DMS153 treated with DMSO at 0.1 percent for 48 hours (cell line): ENCODE measurements at regions not wholly inside any gene's neighbourhood (a gene's known extent, or its start where the extent isn't known, plus 50 kb on each side); places are given as distances from the start of the nearest gene placed in this dataset.

ENCODE experiments used
- DNase-seq: peaks from one replicate; lab custom pipeline; 2025; ENCODE audit not compliant: unreplicated experiment; lab: John Stamatoyannopoulos, UW

DNA sequence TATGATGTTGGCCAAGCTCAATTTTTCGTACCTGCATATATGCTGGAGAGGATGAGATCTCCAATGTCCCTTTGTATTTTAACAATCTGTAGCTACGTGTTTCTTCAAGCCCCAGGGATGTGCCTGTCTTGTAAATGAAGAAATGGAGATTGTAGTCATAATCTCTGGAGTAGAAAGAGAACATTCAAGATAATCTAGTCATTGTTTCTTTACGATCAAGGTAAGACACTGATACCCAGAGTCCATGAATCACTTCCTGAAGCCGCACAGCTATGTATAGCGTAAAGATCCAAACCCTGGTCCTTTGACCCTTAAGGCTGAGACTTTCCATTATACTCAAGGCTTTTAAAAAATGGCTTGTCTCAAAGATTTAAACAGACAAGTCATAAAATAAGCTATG lies 205.5 kb downstream of the HS3ST3B1 start:
- no peak for DNase-seq

GRCh38 chr17:14505606-14506005 lies 204.7 kb downstream of the HS3ST3B1 start:
- no peak for DNase-seq

GRCh38 chr17:14499976-14500375 lies 199.1 kb downstream of the HS3ST3B1 start:
- no peak for DNase-seq

GRCh38 chr17:14498812-14499211 lies 197.9 kb downstream of the HS3ST3B1 start:
- DNase-seq: no peak

DNA sequence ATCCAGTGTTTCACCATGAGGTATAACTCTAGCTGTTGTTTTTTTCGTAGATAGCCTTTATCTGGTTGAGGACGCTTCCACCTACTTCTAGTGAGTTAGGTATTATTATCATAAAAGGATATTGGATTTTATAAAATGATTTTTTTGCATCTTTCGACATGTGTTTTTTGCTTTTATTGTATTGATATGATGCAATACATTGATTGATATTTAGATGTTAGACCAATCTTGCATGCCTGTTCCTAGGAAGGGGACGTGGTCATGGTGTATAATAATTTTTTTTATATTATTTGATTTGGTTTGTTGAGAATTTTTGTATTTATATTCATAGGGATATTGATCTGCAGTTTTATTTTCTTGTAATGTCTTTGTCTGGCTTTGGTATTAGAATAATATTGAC lies 193.3 kb downstream of the HS3ST3B1 start:
- DNase-seq: no peak

DNA sequence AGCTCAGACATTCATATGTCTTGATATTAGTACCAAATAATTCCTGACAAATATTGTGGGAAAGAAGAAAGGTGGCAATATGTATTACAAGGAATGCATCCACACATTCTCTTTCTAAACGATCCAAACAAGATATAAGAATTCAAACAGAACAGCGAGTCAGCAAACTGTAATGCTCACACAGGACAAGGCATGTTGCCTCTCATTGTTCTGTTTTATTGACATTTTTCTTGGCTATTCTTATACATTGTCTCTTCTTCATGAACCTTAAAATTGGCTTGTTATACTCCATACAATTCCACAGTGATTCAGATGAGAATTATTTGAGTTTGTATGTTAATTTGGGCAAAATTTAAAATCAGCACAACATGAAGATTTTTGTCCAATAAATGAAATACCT lies 189.1 kb downstream of the HS3ST3B1 start:
- no peak for DNase-seq

GRCh38 chr17:14488958-14489550 lies 188.2 kb downstream of the HS3ST3B1 start:
- no peak for DNase-seq

DNA sequence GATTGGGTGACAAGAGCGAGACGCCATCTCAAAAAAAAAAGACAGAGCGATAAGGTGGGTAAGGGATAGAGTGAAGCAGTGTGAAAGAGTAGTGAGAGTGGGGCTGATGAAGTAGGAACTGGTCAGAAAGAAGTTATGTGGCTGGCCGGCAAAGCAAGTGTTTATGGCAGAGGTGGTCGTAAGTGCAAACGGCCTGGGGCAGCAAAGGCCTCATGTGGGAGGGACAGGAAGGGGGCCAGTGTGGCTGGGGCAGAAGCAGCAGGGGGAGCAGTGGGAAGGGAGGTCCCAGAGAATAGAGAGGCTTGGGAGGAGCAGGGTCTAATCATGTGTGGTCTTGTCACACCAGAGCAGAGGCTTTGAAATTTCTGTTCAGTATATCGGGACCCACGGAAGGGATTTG lies 186.2 kb downstream of the HS3ST3B1 start:
- no peak for DNase-seq

DNA sequence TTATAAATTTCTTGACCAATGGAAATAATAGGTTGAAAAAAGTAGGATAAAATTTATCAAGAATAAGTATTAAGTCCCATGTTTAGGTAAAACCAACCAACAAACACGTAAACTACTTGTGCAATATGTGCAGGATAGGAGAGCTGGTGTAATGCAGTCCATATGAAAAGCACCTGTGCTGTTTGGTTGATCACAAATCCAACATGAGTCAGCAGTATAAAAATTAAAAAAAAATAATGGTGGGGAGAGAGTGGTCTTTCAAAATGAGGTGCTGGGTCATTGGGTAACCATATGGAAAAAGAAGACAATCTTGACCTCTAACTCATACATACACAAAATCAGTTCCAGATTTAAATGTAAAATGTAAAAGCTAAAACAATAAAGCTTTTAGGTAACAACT lies 181.8 kb downstream of the HS3ST3B1 start:
- no peak for DNase-seq

DNA sequence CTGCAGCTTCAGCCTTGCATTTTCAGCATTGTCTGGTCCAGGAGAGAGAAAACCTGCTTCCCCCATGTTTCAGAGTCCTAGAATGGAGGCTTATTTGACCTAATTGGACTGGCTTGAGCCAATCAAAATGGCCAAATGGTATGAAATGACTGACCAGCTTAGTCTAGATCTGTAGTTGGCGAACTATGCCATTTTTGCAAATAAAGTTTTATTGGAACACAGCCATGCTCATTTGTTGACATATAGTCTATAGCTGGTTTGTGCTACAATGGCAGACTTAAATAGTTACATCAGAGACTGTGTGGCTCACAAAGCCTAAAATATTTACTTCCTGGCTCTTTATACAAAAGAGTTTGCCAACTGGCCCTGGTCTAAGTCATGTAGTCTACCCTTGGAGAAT lies 180.8 kb downstream of the HS3ST3B1 start:
- no peak for DNase-seq

GRCh38 chr17:14474591-14474990 lies 173.7 kb downstream of the HS3ST3B1 start:
- DNase-seq: no peak

DNA sequence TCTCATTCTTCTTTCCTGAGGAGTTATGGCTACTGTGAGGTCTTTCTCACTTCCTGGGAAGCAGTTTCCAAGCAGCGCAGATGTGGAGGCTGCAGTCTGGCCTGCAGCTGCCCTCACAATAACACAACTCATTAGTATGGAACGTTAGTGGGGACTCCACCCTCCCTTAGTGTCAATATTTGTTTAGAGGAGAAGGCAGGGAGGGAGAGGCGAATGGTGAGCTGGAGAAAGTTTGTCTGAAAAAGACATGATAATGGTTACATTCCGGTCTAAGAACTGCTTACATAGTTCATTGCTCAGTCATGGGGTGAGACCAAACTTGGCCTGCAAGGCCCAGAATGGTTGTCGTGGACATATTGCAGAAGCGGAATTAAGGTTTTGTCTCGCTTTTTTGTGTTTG lies 170.2 kb downstream of the HS3ST3B1 start:
- no peak for DNase-seq

GRCh38 chr17:14470417-14470816 lies 169.5 kb downstream of the HS3ST3B1 start:
- no peak for DNase-seq

DNA sequence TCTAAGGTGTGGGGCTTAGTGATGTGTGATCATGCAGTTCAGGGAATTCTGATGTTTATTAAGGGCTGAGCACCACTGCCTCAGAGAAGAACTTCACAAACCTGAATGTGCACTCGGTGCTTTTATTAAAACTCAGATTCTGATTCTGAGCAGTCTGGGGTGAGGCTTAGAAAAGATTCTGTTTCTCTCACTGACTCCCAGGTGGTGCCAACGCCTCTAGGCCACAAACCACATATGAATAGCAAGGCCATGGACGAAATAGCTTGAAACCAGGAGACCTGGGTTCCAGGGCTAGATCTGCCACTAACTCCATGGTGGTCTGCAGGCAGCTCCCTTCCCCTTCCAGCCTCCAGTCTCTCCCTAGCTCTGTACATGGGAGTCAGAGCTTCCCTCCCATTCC lies 169.1 kb downstream of the HS3ST3B1 start:
- no peak for DNase-seq

DNA sequence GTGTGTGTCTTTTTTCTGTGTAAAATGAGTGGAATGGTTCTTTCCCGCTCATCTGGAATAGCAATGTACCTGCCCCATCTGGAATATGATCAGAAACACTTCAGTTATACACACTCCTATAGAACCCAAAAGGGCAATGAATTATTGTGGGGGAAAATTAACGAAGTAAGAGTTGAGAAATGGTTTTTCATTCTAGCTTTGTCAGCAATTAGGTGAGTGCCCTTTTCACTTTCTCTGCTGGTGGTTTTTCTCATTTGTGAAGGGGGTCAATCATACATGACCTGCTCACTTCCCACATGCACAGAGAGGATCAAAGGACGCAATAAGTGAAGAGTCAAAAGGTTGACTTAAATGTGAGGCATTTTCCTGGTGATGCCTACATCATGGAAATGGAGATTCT lies 168.0 kb downstream of the HS3ST3B1 start:
- DNase-seq: no peak

GRCh38 chr17:14461227-14461548 lies 160.3 kb downstream of the HS3ST3B1 start:
- DNase-seq: no peak

GRCh38 chr17:14460516-14461226 lies 159.8 kb downstream of the HS3ST3B1 start:
- no peak for DNase-seq

DNA sequence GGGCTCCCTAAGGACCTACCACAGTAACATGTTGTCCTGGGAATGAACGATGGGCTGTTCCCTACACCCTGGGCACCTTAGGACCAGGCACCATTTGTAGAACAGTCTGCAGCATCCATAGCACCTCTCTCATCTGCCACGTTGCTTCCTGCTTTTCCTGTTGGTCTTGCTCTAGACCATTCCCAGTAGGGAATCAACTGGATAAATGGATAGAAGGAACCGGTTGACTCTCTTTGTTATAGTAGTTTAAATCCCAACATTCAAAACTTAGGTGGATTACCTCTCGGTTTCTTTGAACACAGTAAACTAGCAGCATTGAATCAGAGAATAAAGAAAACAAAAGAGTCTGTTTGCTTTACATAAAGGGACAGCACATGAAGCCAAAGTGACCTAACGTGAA lies 159.1 kb downstream of the HS3ST3B1 start:
- no peak for DNase-seq

DNA sequence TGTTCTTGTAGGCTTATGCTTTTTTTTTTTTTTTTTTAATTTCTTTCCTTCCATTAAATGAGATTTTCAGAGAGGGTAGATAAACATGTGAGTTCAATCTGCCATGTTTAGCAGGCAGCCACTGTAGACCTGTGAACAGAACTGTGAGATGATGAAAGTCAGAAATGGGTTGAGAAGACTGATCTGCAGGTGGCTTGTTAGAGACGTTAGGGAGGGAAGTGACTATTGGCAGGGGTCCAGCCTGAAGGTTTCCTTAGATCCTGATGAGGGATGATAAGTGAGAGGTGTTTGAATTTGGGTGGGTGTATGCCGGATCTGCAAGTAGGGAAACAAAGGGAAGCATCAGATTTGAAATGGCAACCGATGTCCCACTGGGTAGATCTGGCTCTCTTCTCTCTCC lies 157.8 kb downstream of the HS3ST3B1 start:
- no peak for DNase-seq

GRCh38 chr17:14454746-14455145 lies 153.9 kb downstream of the HS3ST3B1 start:
- no peak for DNase-seq

DNA sequence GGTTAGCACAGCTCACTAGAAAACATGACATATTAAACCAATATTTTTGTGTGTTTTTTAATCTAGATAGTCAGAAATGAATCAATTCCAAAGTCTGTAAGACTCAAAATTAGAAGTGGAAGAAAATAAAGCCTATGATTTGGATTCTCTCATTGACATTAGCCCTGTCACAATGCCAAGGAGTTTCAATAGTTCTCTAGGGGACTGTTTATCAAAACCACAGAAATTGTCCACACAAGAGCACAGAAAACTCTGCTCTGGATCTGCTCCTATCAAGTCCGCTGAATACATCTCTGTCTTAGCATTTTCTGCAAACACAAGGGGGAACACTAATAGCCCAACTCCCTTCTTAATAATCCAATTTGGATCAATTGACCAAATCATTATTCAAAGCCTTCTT lies 152.0 kb downstream of the HS3ST3B1 start:
- DNase-seq: no peak

GRCh38 chr17:14451729-14452191 lies 150.9 kb downstream of the HS3ST3B1 start:
- DNase-seq: no peak

DNA sequence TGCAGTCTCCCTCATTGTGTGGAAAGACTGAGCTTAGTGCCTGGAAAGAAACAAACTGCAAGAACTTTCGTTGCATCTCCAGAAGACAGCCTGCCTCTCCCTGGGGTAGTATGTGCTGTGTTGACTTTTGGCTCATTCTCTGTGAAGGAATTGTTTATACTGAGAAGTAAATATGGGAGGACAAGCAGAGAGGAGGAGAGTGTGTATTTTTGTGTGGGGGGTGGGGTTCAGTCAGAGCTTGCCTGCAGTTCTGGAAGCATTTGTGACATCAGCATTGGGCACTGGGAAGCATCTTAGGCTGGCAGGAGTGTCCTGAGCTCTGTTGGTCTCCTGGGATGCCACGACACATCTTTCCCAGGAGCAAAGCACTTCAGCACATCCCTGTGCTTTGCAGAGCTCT lies 147.9 kb downstream of the HS3ST3B1 start:
- no peak for DNase-seq
